ENCODE measurements at regions not wholly inside any gene's neighbourhood (a gene's known extent, or its start where the extent isn't known, plus 50 kb on each side); places are given as distances from the start of the nearest gene placed in this dataset.

- Histone ChIP-seq H3K4me3 (ENCODE audit: low read depth, low read length) (no peak overlapping the region), H3K27me3 (replicated peaks) (no peaks in the 10 kb centered on the region), H3K27ac (no peak overlapping the region), H3K36me3 (replicated peaks) (no peaks in the 10 kb centered on the region)
- in situ Hi-C loops (cut with HindIII; ENCODE audit: low pct_ligation_motif_present, low sequenced_read_pairs), result no loop called here
- DNase-seq, result no peak
- TF ChIP-seq, protein P1, sequence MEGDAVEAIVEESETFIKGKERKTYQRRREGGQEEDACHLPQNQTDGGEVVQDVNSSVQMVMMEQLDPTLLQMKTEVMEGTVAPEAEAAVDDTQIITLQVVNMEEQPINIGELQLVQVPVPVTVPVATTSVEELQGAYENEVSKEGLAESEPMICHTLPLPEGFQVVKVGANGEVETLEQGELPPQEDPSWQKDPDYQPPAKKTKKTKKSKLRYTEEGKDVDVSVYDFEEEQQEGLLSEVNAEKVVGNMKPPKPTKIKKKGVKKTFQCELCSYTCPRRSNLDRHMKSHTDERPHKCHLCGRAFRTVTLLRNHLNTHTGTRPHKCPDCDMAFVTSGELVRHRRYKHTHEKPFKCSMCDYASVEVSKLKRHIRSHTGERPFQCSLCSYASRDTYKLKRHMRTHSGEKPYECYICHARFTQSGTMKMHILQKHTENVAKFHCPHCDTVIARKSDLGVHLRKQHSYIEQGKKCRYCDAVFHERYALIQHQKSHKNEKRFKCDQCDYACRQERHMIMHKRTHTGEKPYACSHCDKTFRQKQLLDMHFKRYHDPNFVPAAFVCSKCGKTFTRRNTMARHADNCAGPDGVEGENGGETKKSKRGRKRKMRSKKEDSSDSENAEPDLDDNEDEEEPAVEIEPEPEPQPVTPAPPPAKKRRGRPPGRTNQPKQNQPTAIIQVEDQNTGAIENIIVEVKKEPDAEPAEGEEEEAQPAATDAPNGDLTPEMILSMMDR (IDR thresholded peaks at IDR 0.05; ENCODE audit: low read depth, low read length, missing control alignments), result no peak
Observed at GRCh38 chr11:70844387-70844786, 408.0 kb downstream of the SHANK2 start.

DNA sequence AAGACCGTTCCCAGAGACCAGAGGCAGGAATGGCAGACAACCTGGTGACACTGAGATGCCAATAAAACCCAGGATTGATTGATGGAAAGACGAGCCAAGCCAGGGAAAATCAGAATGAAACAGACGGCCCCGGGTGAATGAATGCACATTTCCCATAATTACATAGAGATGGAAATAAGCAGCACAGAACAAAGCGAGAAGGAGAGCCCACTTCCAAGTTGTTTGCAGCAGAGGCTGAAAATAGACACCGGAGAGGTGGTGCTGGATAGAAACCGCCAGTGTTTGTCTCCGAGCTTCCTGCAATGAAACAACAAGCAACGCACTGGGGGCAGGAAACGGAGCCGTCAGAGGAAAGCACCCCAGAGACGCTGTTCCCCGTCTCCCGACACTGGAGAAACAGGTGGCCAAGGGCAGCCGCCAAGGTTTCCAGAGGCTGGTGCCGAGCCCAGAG lies 406.8 kb downstream of the SHANK2 start:
- no peaks in the 10 kb centered on the region for H3K27me3 ChIP-seq (replicated peaks)
- H3K27ac ChIP-seq, result no peak overlapping the region
- TF ChIP-seq, protein P1 (IDR thresholded peaks at IDR 0.05; ENCODE audit: low read depth, low read length, missing control alignments), result no peak
- H3K36me3 ChIP-seq (replicated peaks), result no peaks in the 10 kb centered on the region
- H3K4me3 ChIP-seq (ENCODE audit: low read depth, low read length), result no peak overlapping the region
- in situ Hi-C loops (cut with HindIII; ENCODE audit: low pct_ligation_motif_present, low sequenced_read_pairs), result no loop called here
- no peak for DNase-seq

- H3K27ac ChIP-seq, result no peak overlapping the region
- DNase-seq, result no peak
- TF ChIP-seq, protein P1 (IDR thresholded peaks at IDR 0.05; ENCODE audit: low read depth, low read length, missing control alignments), result no peak
- H3K4me3 ChIP-seq (ENCODE audit: low read depth, low read length), result no peak overlapping the region
- no peaks in the 10 kb centered on the region for H3K27me3 ChIP-seq (replicated peaks)
- in situ Hi-C loops (cut with HindIII; ENCODE audit: low pct_ligation_motif_present, low sequenced_read_pairs), result no loop called here
- no peaks in the 10 kb centered on the region for H3K36me3 ChIP-seq (replicated peaks)
Observed at GRCh38 chr11:70846781-70847655, 405.4 kb downstream of the SHANK2 start.

DNA sequence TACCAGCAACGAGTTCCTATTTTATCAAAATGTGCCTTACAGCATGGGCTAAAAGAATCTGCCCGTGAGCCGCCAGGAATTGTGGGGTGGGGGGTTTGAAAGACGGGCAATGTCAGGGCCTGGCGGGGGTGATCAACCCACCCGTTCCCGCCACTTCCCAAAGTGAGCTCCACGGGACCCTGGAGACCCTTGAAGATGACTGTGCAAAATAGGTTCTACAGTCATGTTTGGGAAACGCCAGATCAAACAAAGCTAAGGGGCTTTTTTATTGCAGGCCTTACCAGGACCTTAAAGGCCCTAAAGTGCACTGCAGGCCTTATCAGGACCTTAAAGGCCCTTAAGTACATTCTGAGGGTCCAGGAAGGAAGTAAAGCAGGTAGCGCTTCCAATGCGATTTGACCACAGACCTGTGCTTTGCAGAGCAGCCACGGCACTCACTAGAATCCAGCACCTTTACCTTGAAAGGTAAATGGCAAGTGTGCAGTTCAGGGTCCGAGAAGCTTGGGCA lies 404.1 kb downstream of the SHANK2 start:
- no peak overlapping the region for H3K4me3 ChIP-seq (ENCODE audit: low read depth, low read length)
- DNase-seq, result no peak
- in situ Hi-C loops (cut with HindIII; ENCODE audit: low pct_ligation_motif_present, low sequenced_read_pairs), result no loop called here
- H3K27ac ChIP-seq, result no peak overlapping the region
- TF ChIP-seq, protein P1 (IDR thresholded peaks at IDR 0.05; ENCODE audit: low read depth, low read length, missing control alignments), result no peak
- no peaks in the 10 kb centered on the region for H3K27me3 ChIP-seq (replicated peaks)
- H3K36me3 ChIP-seq (replicated peaks), result no peaks in the 10 kb centered on the region

- no peak overlapping the region for H3K27ac ChIP-seq
- H3K36me3 ChIP-seq (replicated peaks), result no peaks in the 10 kb centered on the region
- H3K27me3 ChIP-seq (replicated peaks), result no peaks in the 10 kb centered on the region
- no peak for DNase-seq
- in situ Hi-C loops (cut with HindIII; ENCODE audit: low pct_ligation_motif_present, low sequenced_read_pairs), result no loop called here
- H3K4me3 ChIP-seq (ENCODE audit: low read depth, low read length), result no peak overlapping the region
- TF ChIP-seq, protein P1 (IDR thresholded peaks at IDR 0.05; ENCODE audit: low read depth, low read length, missing control alignments), result no peak
Observed at GRCh38 chr11:70849031-70849430, 403.3 kb downstream of the SHANK2 start.
